A549 (cell line): ENCODE measurements at regions not wholly inside any gene's neighbourhood (a gene's known extent, or its start where the extent isn't known, plus 50 kb on each side); places are given as distances from the start of the nearest gene placed in this dataset.

Experiments
- ATAC-seq, 2 experiments: fragments of 200-7000 bp in 1 of 2; fragments of >200 bp in 1 of 2; cut with Nextera tagmentation in 1 of 2; cut with Tn5 transposase in 1 of 2; 3 replicates each; pipeline versions ENCODE4 v1.8.0 to v1.9.1; 2018 to 2020; ENCODE audit warnings: mild to moderate bottlenecking in 1 of 2, moderate library complexity in 1 of 2
- CTCF ChIA-PET: fragments of 300-600 bp; sonication (Branson Sonifier 250); formaldehyde crosslinking; extraction: SDS; loops from one replicate; lab custom pipeline; 2021; ENCODE audit warnings: antibody characterized with exemption, inconsistent platforms; lab: Yijun Ruan, JAX
- POLR2A ChIA-PET: fragments of 350-600 bp; formaldehyde crosslinking; extraction: SDS; loops from one replicate; lab custom pipeline; 2021; ENCODE audit warnings: antibody characterized with exemption, inconsistent platforms; lab: Yijun Ruan, JAX
- DNase-seq, 2 experiments: peaks; one replicate each; pipeline versions ENCODE4 v3.0.0 to v3.0.0-alpha.2; 2011 to 2016; ENCODE audit warnings: low read depth in 1 of 2, low spot score in 1 of 2
- FAIRE-seq: peaks from 2 replicates; lab custom pipeline; 2011; peaks lifted over from hg19 to GRCh38; lab: Jason Lieb, UNC
- H3K27ac ChIP-seq, 2 experiments: fragments of >200 bp; sonication (Bioruptor Twin); formaldehyde crosslinking; 3 replicates each; pipeline ENCODE4 v1.5.1; 2016 to 2017
- H3K4me1 ChIP-seq: fragments of >200 bp; sonication (Bioruptor Twin); formaldehyde crosslinking; 3 replicates; pipeline ENCODE4 v1.6.1; 2016
- H3K4me2 ChIP-seq: fragments of >200 bp; sonication (Bioruptor Twin); formaldehyde crosslinking; 3 replicates; pipeline ENCODE4 v1.6.1; 2016
- H3K4me3 ChIP-seq: fragments of >200 bp; sonication (Bioruptor Twin); formaldehyde crosslinking; 3 replicates; pipeline ENCODE4 v1.5.1; 2016
- H3K9me3 ChIP-seq: fragments of >200 bp; sonication (Bioruptor Twin); formaldehyde crosslinking; 3 replicates; pipeline ENCODE4 v1.6.1; 2016
- BHLHE40 ChIP-seq: IDR thresholded peaks from 2 replicates; pipeline ENCODE4 v1.6.1; 2012; ENCODE audit warnings: low read depth, low read length, inconsistent platforms
- CBX2 ChIP-seq: fragments of 200-600 bp; sonication (generic); IDR thresholded peaks from 2 replicates; pipeline ENCODE4 v1.6.1; 2016; ENCODE audit warnings: low read depth, mild to moderate bottlenecking, borderline replicate concordance
- CBX8 ChIP-seq: fragments of 200-600 bp; sonication (generic); IDR thresholded peaks from 2 replicates; pipeline ENCODE4 v1.6.1; 2016
- CTCF ChIP-seq: fragments of >200 bp; sonication (Bioruptor Twin); formaldehyde crosslinking; IDR thresholded peaks from 3 replicates; pipeline ENCODE4 v1.5.1; 2016
- EHF ChIP-seq: fragments of 250-450 bp; sonication (Bioruptor Pico); IDR thresholded peaks from 2 replicates; pipeline ENCODE4 v1.5.0; 2020; ENCODE audit warnings: mild to moderate bottlenecking
- EHMT2 ChIP-seq: fragments of 200-600 bp; sonication (generic); IDR thresholded peaks from 2 replicates; pipeline ENCODE4 v1.6.1; 2016; ENCODE audit warnings: antibody characterized with exemption, low read depth, mild to moderate bottlenecking, moderate library complexity
- ELK1 ChIP-seq: fragments of 150-350 bp; IDR thresholded peaks from 2 replicates; pipeline ENCODE4 v1.6.1; 2014; ENCODE audit warnings: low read depth, mild to moderate bottlenecking, low read length
- EP300 ChIP-seq, 2 experiments: fragments of >200 bp; sonication (Bioruptor Twin); formaldehyde crosslinking; IDR thresholded peaks; 2 replicates in 1 of 2; 3 replicates in 1 of 2; pipeline ENCODE4 v1.6.1; 2016 to 2017
- ESRRA ChIP-seq: fragments of 150-350 bp; IDR thresholded peaks from 2 replicates; pipeline ENCODE4 v1.6.1; 2014; ENCODE audit warnings: mild to moderate bottlenecking, low read length, borderline replicate concordance
- FOSL2 ChIP-seq, 2 experiments: fragments of 450-650 bp in 1 of 2; fragments of >200 bp in 1 of 2; sonication (Bioruptor Twin) in 1 of 2; formaldehyde crosslinking; IDR thresholded peaks; 2 replicates each; pipeline versions ENCODE4 v1.5.0 to v1.6.1; 2016 to 2020; ENCODE audit warnings: mild to moderate bottlenecking in 1 of 2, moderate library complexity in 1 of 2
- HDAC2 ChIP-seq: fragments of 200-600 bp; sonication (generic); IDR thresholded peaks from 2 replicates; pipeline ENCODE4 v1.6.1; 2016
- HES2 ChIP-seq: fragments of >200 bp; sonication (Bioruptor Twin); formaldehyde crosslinking; IDR thresholded peaks from 2 replicates; pipeline ENCODE4 v1.6.1; 2016
- HOXA7 ChIP-seq: fragments of 250-450 bp; sonication (Bioruptor Pico); IDR thresholded peaks from 2 replicates; pipeline ENCODE4 v1.5.0; 2020; ENCODE audit warnings: mild to moderate bottlenecking, moderate library complexity
- HOXB13 ChIP-seq: fragments of 250-450 bp; sonication (Bioruptor Pico); IDR thresholded peaks from 2 replicates; pipeline ENCODE4 v1.5.0; 2020; ENCODE audit warnings: low read depth, mild to moderate bottlenecking, moderate library complexity
- HOXB5 ChIP-seq: fragments of 250-450 bp; sonication (Bioruptor Pico); IDR thresholded peaks from 2 replicates; pipeline ENCODE4 v1.5.0; 2020; ENCODE audit warnings: mild to moderate bottlenecking, moderate library complexity
- JUN ChIP-seq, 2 experiments: fragments of >200 bp; sonication (Bioruptor Twin); formaldehyde crosslinking; IDR thresholded peaks; 2 replicates in 1 of 2; 3 replicates in 1 of 2; pipeline ENCODE4 v1.6.1; 2016 to 2017
- KDM1A ChIP-seq: fragments of 200-600 bp; sonication (generic); IDR thresholded peaks from 2 replicates; pipeline ENCODE4 v1.6.1; 2016; ENCODE audit warnings: low read depth, mild to moderate bottlenecking
- KDM5A ChIP-seq: fragments of 200-600 bp; sonication (generic); IDR thresholded peaks from 2 replicates; pipeline ENCODE4 v1.6.1; 2016; ENCODE audit warnings: antibody characterized with exemption, mild to moderate bottlenecking
- MAX ChIP-seq: IDR thresholded peaks from 2 replicates; pipeline ENCODE4 v1.6.1; 2012
- MYC ChIP-seq: IDR thresholded peaks from 2 replicates; pipeline ENCODE4 v1.6.1; 2012; ENCODE audit warnings: mild to moderate bottlenecking, inconsistent platforms, low read length, improper control_type of control experiment, borderline replicate concordance
- NPAS2 ChIP-seq: fragments of 250-450 bp; sonication (Bioruptor Pico); IDR thresholded peaks from 2 replicates; pipeline ENCODE4 v1.8.0; 2022; ENCODE audit warnings: mild to moderate bottlenecking, moderate library complexity, borderline replicate concordance
- NR3C1 ChIP-seq: fragments of >200 bp; sonication (Bioruptor Twin); formaldehyde crosslinking; IDR thresholded peaks from 3 replicates; pipeline ENCODE4 v1.6.1; 2017
- POLR2A ChIP-seq: IDR thresholded peaks from 2 replicates; pipeline ENCODE4 v1.6.1; 2012; ENCODE audit warnings: mild to moderate bottlenecking, low read length
- RARB ChIP-seq: fragments of 250-450 bp; sonication (Bioruptor Pico); IDR thresholded peaks from 2 replicates; pipeline ENCODE4 v1.8.0; 2021; ENCODE audit warnings: mild to moderate bottlenecking, moderate library complexity
- RFX5 ChIP-seq: fragments of 450-650 bp; IDR thresholded peaks from 2 replicates; pipeline ENCODE4 v1.7.1; 2014; ENCODE audit warnings: antibody characterized with exemption, mild to moderate bottlenecking, moderate library complexity
- RNF2 ChIP-seq: fragments of 200-600 bp; sonication (generic); IDR thresholded peaks from 2 replicates; pipeline ENCODE4 v1.6.1; 2016; ENCODE audit warnings: low read depth, mild to moderate bottlenecking, antibody characterized with exemption, moderate library complexity, borderline replicate concordance
- TFCP2L1 ChIP-seq: fragments of 250-450 bp; sonication (Bioruptor Pico); IDR thresholded peaks from 2 replicates; pipeline ENCODE4 v1.5.0; 2021; ENCODE audit warnings: mild to moderate bottlenecking
- TP53 ChIP-seq: fragments of 250-450 bp; sonication (Bioruptor Pico); IDR thresholded peaks from 2 replicates; pipeline ENCODE4 v1.5.0; 2021; ENCODE audit warnings: mild to moderate bottlenecking, moderate library complexity
- ZC3H11A ChIP-seq: fragments of 450-650 bp; IDR thresholded peaks from 2 replicates; pipeline ENCODE4 v1.6.1; 2014; ENCODE audit warnings: antibody characterized with exemption, mild to moderate bottlenecking
- ZFP36 ChIP-seq: fragments of 450-650 bp; IDR thresholded peaks from 2 replicates; pipeline ENCODE4 v1.6.1; 2014; ENCODE audit warnings: borderline replicate concordance; ENCODE audit not compliant: partially characterized antibody
- WGBS: methylation state at CpG from one replicate; pipeline ENCODE4 v1.1.6; 2017; ENCODE audit errors: missing lambda C conversion rate; 5-methylcytosine and 5-hydroxymethylcytosine counted together
- TF ChIP-seq, protein P1 (sequence below): fragments of 450-650 bp; IDR thresholded peaks from 2 replicates; pipeline ENCODE4 v1.6.1; 2014; ENCODE audit warnings: antibody characterized with exemption

DNA sequence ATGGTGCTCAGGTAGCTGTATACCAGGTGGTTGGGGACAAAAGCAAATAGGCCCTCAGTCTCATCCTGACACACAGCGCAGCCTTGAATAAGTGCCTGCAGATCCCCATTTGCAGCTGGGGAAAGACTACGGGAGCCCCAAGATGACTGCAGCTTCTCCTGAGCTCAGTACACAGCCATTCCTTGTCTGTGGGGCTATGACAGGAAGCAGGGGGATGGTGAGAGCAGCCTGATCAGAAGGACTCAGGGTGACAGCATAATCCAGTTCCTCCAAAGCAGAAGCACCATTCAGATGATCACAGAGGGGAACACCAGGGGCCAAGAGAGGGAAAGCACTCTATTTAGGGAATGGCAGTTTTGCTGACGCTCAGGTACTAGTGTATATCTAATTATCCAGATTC lies 104.8 kb upstream of the MOCS1 start:
- CTCF ChIA-PET, result no interaction called here
- TF ChIP-seq POLR2A (no peak), ZC3H11A (no peak), ELK1 (no peak), TP53 (CRISPR knock-in tag) (no peak)

DNA sequence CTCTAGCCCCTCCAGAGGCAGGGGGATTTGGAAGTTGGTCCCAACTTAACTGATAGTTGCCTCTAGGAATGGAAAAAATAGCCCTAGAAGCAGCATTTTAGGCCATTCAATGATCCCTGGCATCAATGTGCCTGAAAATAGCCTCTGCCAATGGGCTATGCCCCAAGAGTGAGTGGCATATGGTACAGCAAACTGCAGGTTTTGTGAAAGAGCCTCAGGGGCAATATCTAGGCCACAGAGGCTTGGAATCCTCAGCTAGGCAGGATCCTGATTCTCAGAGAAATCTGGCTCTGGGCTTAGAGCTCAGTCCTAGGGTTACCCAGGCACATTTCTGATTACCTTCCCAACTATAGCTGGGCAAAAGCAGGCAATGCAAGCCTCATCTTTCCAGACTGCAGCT lies 104.4 kb upstream of the MOCS1 start:
- ChIA-PET POLR2A (no interaction called here), CTCF (no interaction called here)
- TF ChIP-seq EHF, result no peak
- TF ChIP-seq HOXB13 (CRISPR knock-in tag), result no peak
- no peak for TF ChIP-seq RNF2
- no peak for TF ChIP-seq KDM5A
- TF ChIP-seq CBX2, result no peak
- no peak for TF ChIP-seq HES2
- TF ChIP-seq FOSL2 (IDR thresholded peaks at IDR 0.05), result no peak
- no peak for TF ChIP-seq FOSL2 (CRISPR knock-in tag; IDR thresholded peaks at IDR 0.05)
- no peak for TF ChIP-seq BHLHE40
- TF ChIP-seq TFCP2L1, result no peak
- TF ChIP-seq EHMT2, result no peak
- TF ChIP-seq ESRRA, result no peak
- TF ChIP-seq JUN (IDR thresholded peaks at IDR 0.05), result no peak
- TF ChIP-seq ZC3H11A, result no peak
- TF ChIP-seq RARB, result no peak
- no peak for TF ChIP-seq HDAC2
- no peak for TF ChIP-seq EP300 (IDR thresholded peaks at IDR 0.05)
- no peak for TF ChIP-seq MYC
- Histone ChIP-seq H3K4me3 (no peak overlapping the region), H3K4me1 (no peaks in the 10 kb centered on the region), H3K27ac (no peak overlapping the region), H3K9me3 (no peaks in the 10 kb centered on the region), H3K4me2 (no peak overlapping the region)
- FAIRE-seq (no peak), DNase-seq (no peak), ATAC-seq (no peak)

More for the DNA sequence above, 104.8 kb upstream of the MOCS1 start:
- Histone ChIP-seq H3K9me3 (no peaks in the 10 kb centered on the region), H3K4me3 (no peak overlapping the region), H3K4me1 (no peaks in the 10 kb centered on the region), H3K4me2 (no peak overlapping the region), H3K27ac (no peak overlapping the region)
- POLR2A ChIA-PET, result no interaction called here
- DNase-seq, result no peak
- no peak for ATAC-seq
- 20% methylated on average over 1 of the region's 3 CpGs for WGBS
- no peak for FAIRE-seq

DNA sequence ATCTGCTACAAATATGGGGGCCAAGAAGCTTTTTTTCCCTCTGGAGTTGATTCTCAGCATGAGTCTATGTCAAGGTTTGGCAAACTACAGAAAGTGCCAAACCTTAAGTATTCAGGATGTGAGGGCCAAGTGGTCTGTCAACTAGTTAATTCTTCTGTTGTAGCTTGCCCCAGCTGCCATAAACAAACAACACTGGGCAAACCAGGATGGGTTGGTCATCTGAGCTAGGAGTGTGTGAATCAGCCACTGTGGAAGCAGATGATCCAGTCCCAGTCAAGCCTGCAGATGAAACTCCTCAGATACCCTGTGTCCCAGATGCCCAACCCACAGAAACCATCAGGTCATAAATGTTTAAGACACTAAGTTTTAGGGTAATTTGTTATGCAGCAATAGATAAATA lies 103.0 kb upstream of the MOCS1 start:
- no peak for DNase-seq
- CTCF ChIA-PET, result no interaction called here
- Histone ChIP-seq H3K27ac (no peak overlapping the region), H3K4me3 (no peak overlapping the region), H3K4me1 (no peaks in the 10 kb centered on the region)
- TF ChIP-seq HES2 (no peak), NR3C1 (no peak), FOSL2 (IDR thresholded peaks at IDR 0.05) (no peak), FOSL2 (CRISPR knock-in tag; IDR thresholded peaks at IDR 0.05) (no peak), ZC3H11A (no peak), ZFP36 (no peak), HOXA7 (CRISPR knock-in tag) (no peak), KDM1A (no peak), CBX8 (no peak), MAX (no peak), RFX5 (no peak), EP300 (IDR thresholded peaks at IDR 0.05) (no peak), HOXB5 (no peak), CTCF (no peak), NPAS2 (CRISPR knock-in tag) (no peak), BHLHE40 (no peak)
- TF ChIP-seq, protein P1, sequence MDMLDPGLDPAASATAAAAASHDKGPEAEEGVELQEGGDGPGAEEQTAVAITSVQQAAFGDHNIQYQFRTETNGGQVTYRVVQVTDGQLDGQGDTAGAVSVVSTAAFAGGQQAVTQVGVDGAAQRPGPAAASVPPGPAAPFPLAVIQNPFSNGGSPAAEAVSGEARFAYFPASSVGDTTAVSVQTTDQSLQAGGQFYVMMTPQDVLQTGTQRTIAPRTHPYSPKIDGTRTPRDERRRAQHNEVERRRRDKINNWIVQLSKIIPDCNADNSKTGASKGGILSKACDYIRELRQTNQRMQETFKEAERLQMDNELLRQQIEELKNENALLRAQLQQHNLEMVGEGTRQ, result no peak
- TF ChIP-seq, all 56 proteins: peak for 0
- POLR2A ChIA-PET, result no interaction called here
- no peak for ATAC-seq
- H3K4me2 ChIP-seq, result no peak overlapping the region
- H3K9me3 ChIP-seq, result no peaks in the 10 kb centered on the region
- no peak for FAIRE-seq
